Caco-2 (cell line): ENCODE measurements at regions not wholly inside any gene's neighbourhood (a gene's known extent, or its start where the extent isn't known, plus 50 kb on each side); places are given as distances from the start of the nearest gene placed in this dataset.
"Not testable (repeated sequence)": the region's sequence is repeated elsewhere in the genome, so short reads cannot be mapped to it uniquely, and the experiment has no call there.

ENCODE experiments used
- BruUV-seq: library from RNA; stranded (reverse); fragments of 400-500 nt; replicated peaks from 2 replicates; lab custom pipeline; 2021; lab: Mats Ljungman, UMichigan
- CTCF ChIA-PET: fragments of 300-600 bp; sonication (Branson Sonifier 250); formaldehyde crosslinking; loops from one replicate; lab custom pipeline; 2022; ENCODE audit warnings: antibody characterized with exemption; lab: Charles Lee
- POLR2A ChIA-PET: fragments of 300-600 bp; sonication (Branson Sonifier 250); formaldehyde crosslinking; loops from one replicate; lab custom pipeline; 2022; ENCODE audit warnings: antibody characterized with exemption; lab: Charles Lee
- DNase-seq, 2 experiments: peaks; one replicate each; pipeline versions ENCODE4 v3.0.0 to v3.0.0-alpha.2; 2020 to 2022
- H3K27me3 ChIP-seq: replicated peaks from 2 replicates; pipeline ENCODE4 v1.6.0; 2011; ENCODE audit warnings: low read length; ENCODE audit not compliant: control insufficient read depth, insufficient read depth
- H3K36me3 ChIP-seq: 2 replicates; pipeline ENCODE4 v1.5.1; 2011; ENCODE audit warnings: low read length; ENCODE audit not compliant: control insufficient read depth, insufficient read depth
- H3K4me1 ChIP-seq: fragments of 250-450 bp; sonication (Bioruptor Pico); 2 replicates; pipeline ENCODE4 v1.5.1; 2020; ENCODE audit warnings: mild to moderate bottlenecking
- H3K4me3 ChIP-seq: 2 replicates; pipeline ENCODE4 v1.5.1; 2011; ENCODE audit warnings: low read depth, mild to moderate bottlenecking, control low read depth, low read length
- H3K9me3 ChIP-seq: fragments of 250-450 bp; sonication (Bioruptor Pico); 2 replicates; pipeline ENCODE4 v1.5.1; 2020; ENCODE audit warnings: mild to moderate bottlenecking, moderate library complexity
- H3K27ac Mint-ChIP-seq: one replicate; pipeline ENCODE4 v1.8.0; 2022; ENCODE audit warnings: mixed read lengths; ENCODE audit not compliant: unreplicated experiment
- H3K27me3 Mint-ChIP-seq: one replicate; pipeline ENCODE4 v1.8.0; 2022; ENCODE audit warnings: mixed read lengths; ENCODE audit not compliant: insufficient read depth, unreplicated experiment
- H3K36me3 Mint-ChIP-seq: one replicate; pipeline ENCODE4 v1.8.0; 2022; ENCODE audit warnings: mild to moderate bottlenecking, mixed read lengths; ENCODE audit not compliant: insufficient read depth, unreplicated experiment
- H3K4me1 Mint-ChIP-seq: one replicate; pipeline ENCODE4 v1.8.0; 2022; ENCODE audit warnings: low read depth, mixed read lengths; ENCODE audit not compliant: unreplicated experiment
- H3K4me3 Mint-ChIP-seq: one replicate; pipeline ENCODE4 v1.8.0; 2022; ENCODE audit warnings: mild to moderate bottlenecking, moderate library complexity, mixed read lengths; ENCODE audit not compliant: unreplicated experiment
- H3K9me3 Mint-ChIP-seq: one replicate; pipeline ENCODE4 v1.8.0; 2022; ENCODE audit warnings: mixed read lengths; ENCODE audit not compliant: unreplicated experiment
- intact Hi-C: fragments of 100-400 bp; cut with micrococcal nuclease; formaldehyde crosslinking; loops from one replicate; pipeline ENCODE4 v1.10.0; 2022; ENCODE audit not compliant: unreplicated experiment
- TF ChIP-seq, protein P1 (sequence below), 2 experiments: fragments of 200-600 bp in 1 of 2; IDR thresholded peaks; 1 replicate in 1 of 2; 2 replicates in 1 of 2; pipeline versions ENCODE4 v1.5.1 to v1.8.0; 2011 to 2022; ENCODE audit warnings: antibody characterized with exemption in 1 of 2, control low read depth in 1 of 2, inconsistent platforms in 1 of 2, low read depth in 1 of 2, low read length in 1 of 2, mild to moderate bottlenecking in 1 of 2, moderate library complexity in 1 of 2; ENCODE audit not compliant: insufficient read depth in 1 of 2, severe bottlenecking in 1 of 2, unreplicated experiment in 1 of 2

DNA sequence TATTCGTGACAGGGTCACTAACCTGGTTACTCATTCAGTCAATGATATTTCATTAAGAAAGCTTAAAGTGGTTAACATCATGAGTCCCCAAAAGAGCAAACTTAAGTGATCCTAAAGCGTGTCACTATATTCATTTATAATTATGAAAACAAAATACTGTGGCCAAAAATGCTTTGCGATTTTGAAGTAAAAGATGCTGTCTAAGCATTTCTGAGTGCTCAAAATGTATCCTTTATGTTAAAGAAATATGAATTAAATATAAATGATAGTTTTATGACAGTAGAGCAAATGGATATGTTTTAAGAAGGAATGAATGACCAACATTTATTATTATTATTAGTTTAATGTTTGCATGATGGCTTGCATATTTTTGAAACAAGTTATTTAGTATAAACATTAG is 72.6 kb upstream of the CDC42EP3 start:
- no TSS peak for BruUV-seq
- intact Hi-C loops = no loop called here

GRCh38 chr2:37744961-37745360 is 73.5 kb upstream of the CDC42EP3 start:
- DNase-seq, H3K4me3 ChIP-seq, H3K36me3 ChIP-seq, H3K36me3 Mint-ChIP-seq, H3K4me1 Mint-ChIP-seq, intact Hi-C loops, H3K4me3 Mint-ChIP-seq, POLR2A ChIA-PET, BruUV-seq, H3K4me1 ChIP-seq, H3K27me3 Mint-ChIP-seq, CTCF ChIA-PET, H3K9me3 ChIP-seq, H3K27me3 ChIP-seq, H3K27ac Mint-ChIP-seq, H3K9me3 Mint-ChIP-seq: not testable (repeated sequence)

More for the DNA sequence above, 72.6 kb upstream of the CDC42EP3 start:
- no peak overlapping the region for H3K4me3 Mint-ChIP-seq
- H3K9me3 Mint-ChIP-seq = no peaks in the 10 kb centered on the region
- CTCF ChIA-PET = no interaction called here
- Histone ChIP-seq H3K27me3 (no peaks in the 10 kb centered on the region), H3K4me3 (no peak overlapping the region), H3K4me1 (peaks cover 14% of the 10 kb centered on the region), H3K36me3 (no peaks in the 10 kb centered on the region), H3K9me3 (no peaks in the 10 kb centered on the region)
- TF ChIP-seq, protein P1, sequence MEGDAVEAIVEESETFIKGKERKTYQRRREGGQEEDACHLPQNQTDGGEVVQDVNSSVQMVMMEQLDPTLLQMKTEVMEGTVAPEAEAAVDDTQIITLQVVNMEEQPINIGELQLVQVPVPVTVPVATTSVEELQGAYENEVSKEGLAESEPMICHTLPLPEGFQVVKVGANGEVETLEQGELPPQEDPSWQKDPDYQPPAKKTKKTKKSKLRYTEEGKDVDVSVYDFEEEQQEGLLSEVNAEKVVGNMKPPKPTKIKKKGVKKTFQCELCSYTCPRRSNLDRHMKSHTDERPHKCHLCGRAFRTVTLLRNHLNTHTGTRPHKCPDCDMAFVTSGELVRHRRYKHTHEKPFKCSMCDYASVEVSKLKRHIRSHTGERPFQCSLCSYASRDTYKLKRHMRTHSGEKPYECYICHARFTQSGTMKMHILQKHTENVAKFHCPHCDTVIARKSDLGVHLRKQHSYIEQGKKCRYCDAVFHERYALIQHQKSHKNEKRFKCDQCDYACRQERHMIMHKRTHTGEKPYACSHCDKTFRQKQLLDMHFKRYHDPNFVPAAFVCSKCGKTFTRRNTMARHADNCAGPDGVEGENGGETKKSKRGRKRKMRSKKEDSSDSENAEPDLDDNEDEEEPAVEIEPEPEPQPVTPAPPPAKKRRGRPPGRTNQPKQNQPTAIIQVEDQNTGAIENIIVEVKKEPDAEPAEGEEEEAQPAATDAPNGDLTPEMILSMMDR (IDR thresholded peaks at IDR 0.05; ENCODE audit: insufficient read depth in 1 of 2, low read depth in 1 of 2, low read length in 1 of 2, severe bottlenecking in 1 of 2, unreplicated experiment in 1 of 2) = no peak
- H3K4me1 Mint-ChIP-seq = peaks cover 15% of the 10 kb centered on the region
- DNase-seq = no peak
- POLR2A ChIA-PET = no interaction called here
- H3K27ac Mint-ChIP-seq = no peak overlapping the region
- H3K27me3 Mint-ChIP-seq = no peaks in the 10 kb centered on the region
- H3K36me3 Mint-ChIP-seq = no peaks in the 10 kb centered on the region

GRCh38 chr2:37746011-37746410 is 74.6 kb upstream of the CDC42EP3 start:
- H3K9me3 ChIP-seq, H3K36me3 ChIP-seq, H3K27me3 ChIP-seq, H3K4me1 Mint-ChIP-seq, H3K4me1 ChIP-seq, H3K27me3 Mint-ChIP-seq, H3K4me3 Mint-ChIP-seq, H3K9me3 Mint-ChIP-seq, H3K4me3 ChIP-seq, DNase-seq, CTCF ChIA-PET, POLR2A ChIA-PET, H3K27ac Mint-ChIP-seq, BruUV-seq, H3K36me3 Mint-ChIP-seq: not testable (repeated sequence)
- intact Hi-C loops = loop anchor here (2.0 kb wide), 1 partner anchor 57 kb away; no protein-coding TSS in a partner anchor

DNA sequence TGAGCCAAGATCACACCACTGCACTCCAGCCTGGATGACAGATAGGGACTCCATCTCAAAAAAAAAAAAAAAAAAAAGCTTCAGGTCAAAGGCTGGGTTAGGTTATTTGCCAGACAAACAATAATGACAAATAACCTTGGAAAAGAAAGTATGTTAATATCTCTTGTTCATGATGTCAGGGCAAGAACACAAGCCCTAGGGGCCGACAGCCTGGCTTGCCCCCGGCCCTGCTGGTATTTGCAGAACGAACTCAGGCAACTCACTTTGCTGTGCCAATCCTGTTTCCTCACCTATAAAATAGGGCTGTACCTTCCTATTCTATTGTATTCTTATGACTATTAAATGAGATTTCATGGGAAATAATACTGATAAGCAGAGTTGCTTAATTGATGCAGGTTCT is 75.4 kb upstream of the CDC42EP3 start:
- TF ChIP-seq, protein P1 (IDR thresholded peaks at IDR 0.05; ENCODE audit: insufficient read depth in 1 of 2, low read depth in 1 of 2, low read length in 1 of 2, severe bottlenecking in 1 of 2, unreplicated experiment in 1 of 2) = no peak
- H3K9me3 ChIP-seq = no peaks in the 10 kb centered on the region
- H3K27me3 ChIP-seq = no peaks in the 10 kb centered on the region
- no peaks in the 10 kb centered on the region for H3K9me3 Mint-ChIP-seq
- no peaks in the 10 kb centered on the region for H3K36me3 ChIP-seq
- H3K27me3 Mint-ChIP-seq = no peaks in the 10 kb centered on the region
- ChIA-PET POLR2A (interaction anchor here (0.6 kb wide), 1 partner anchor 8 kb away, joined by 3 read pairs; no protein-coding TSS in a partner anchor), CTCF (no interaction called here)
- BruUV-seq = no TSS peak
- no peak overlapping the region for H3K4me3 Mint-ChIP-seq
- H3K36me3 Mint-ChIP-seq = no peaks in the 10 kb centered on the region
- DNase-seq = peak in 1 of 2 experiments; percentile 30
- H3K4me1 ChIP-seq = peaks cover 6% of the 10 kb centered on the region; the same call in 1 of the 2 replicates
- intact Hi-C loops = loop anchor here (2.0 kb wide), 1 partner anchor 56 kb away; no protein-coding TSS in a partner anchor
- H3K27ac Mint-ChIP-seq = no peak overlapping the region
- H3K4me1 Mint-ChIP-seq = peaks cover 13% of the 10 kb centered on the region
- H3K4me3 ChIP-seq = no peak overlapping the region
